Body of pancreas (tissue), 4 donors: ENCODE measurements at regions not wholly inside any gene's neighbourhood (a gene's known extent, or its start where the extent isn't known, plus 50 kb on each side); places are given as distances from the start of the nearest gene placed in this dataset.

Experiments used
- POLR2A ChIP-seq, 3 donors: fragments of 450-650 bp; IDR thresholded peaks; one replicate each; pipeline ENCODE4 v1.6.1; 2016; ENCODE audit warnings: antibody characterized with exemption in 3 of 3, mild to moderate bottlenecking in 2 of 3
- TF ChIP-seq, protein P1 (sequence below), 7 experiments: fragments of 450-650 bp in 4 of 7; fragments of 200-600 bp in 3 of 7; sonication (generic) in 3 of 7; IDR thresholded peaks; one replicate each; pipeline ENCODE4 v1.5.1; 2016 to 2019; ENCODE audit warnings: antibody characterized with exemption in 7 of 7

DNA sequence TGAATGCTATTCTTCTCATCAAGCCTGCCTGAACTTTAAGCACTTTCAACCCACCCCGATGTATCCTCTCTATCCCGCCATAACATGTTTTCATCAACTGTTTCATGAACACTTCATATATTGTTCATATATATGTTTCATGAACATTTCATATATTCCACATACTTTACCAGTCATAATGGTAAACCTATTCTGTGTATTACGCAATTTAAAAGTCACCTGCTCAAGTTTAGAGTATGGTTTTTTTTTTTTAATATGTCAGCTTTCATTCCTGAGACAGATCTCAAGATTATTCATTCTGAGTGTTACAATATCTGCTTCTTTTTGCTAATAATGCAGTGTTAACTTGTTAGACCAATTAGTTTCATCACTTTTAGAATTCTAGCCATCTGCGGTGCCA lies 140.7 kb downstream of the SIPA1L2 start:
- no peak for TF ChIP-seq POLR2A (IDR thresholded peaks at IDR 0.05)
- TF ChIP-seq, protein P1, sequence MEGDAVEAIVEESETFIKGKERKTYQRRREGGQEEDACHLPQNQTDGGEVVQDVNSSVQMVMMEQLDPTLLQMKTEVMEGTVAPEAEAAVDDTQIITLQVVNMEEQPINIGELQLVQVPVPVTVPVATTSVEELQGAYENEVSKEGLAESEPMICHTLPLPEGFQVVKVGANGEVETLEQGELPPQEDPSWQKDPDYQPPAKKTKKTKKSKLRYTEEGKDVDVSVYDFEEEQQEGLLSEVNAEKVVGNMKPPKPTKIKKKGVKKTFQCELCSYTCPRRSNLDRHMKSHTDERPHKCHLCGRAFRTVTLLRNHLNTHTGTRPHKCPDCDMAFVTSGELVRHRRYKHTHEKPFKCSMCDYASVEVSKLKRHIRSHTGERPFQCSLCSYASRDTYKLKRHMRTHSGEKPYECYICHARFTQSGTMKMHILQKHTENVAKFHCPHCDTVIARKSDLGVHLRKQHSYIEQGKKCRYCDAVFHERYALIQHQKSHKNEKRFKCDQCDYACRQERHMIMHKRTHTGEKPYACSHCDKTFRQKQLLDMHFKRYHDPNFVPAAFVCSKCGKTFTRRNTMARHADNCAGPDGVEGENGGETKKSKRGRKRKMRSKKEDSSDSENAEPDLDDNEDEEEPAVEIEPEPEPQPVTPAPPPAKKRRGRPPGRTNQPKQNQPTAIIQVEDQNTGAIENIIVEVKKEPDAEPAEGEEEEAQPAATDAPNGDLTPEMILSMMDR (IDR thresholded peaks at IDR 0.05): no peak
